HUES48 (cell line): ENCODE measurements at regions not wholly inside any gene's neighbourhood (a gene's known extent, or its start where the extent isn't known, plus 50 kb on each side); places are given as distances from the start of the nearest gene placed in this dataset.

Experiments used
- H3K27ac ChIP-seq: one replicate; pipeline ENCODE4 v1.7.0; 2013; ENCODE audit warnings: low read depth, low read length, inconsistent platforms
- H3K27me3 ChIP-seq: 2 replicates; pipeline ENCODE4 v1.6.1; 2013; ENCODE audit warnings: mild to moderate bottlenecking, low read length; ENCODE audit not compliant: control insufficient read depth, insufficient read depth
- H3K36me3 ChIP-seq: 2 replicates; pipeline ENCODE4 v1.6.1; 2013; ENCODE audit warnings: low read length; ENCODE audit not compliant: control insufficient read depth, insufficient read depth
- H3K4me1 ChIP-seq: 2 replicates; pipeline ENCODE4 v1.6.1; 2013; ENCODE audit warnings: mild to moderate bottlenecking, low read length; ENCODE audit not compliant: control insufficient read depth, insufficient read depth
- H3K4me3 ChIP-seq: 2 replicates; pipeline ENCODE4 v1.5.1; 2013; ENCODE audit warnings: mild to moderate bottlenecking, low read depth, low read length
- H3K9ac ChIP-seq: 2 replicates; pipeline ENCODE4 v1.6.1; 2013; ENCODE audit warnings: mild to moderate bottlenecking, low read depth, low read length, moderate library complexity
- H3K9me3 ChIP-seq: 2 replicates; pipeline ENCODE4 v1.6.1; 2013; ENCODE audit warnings: low read length; ENCODE audit not compliant: control insufficient read depth, insufficient read depth

- peaks cover 25% of the 10 kb centered on the region for H3K4me1 ChIP-seq
- peaks cover 41% of the 10 kb centered on the region for H3K27me3 ChIP-seq
- H3K36me3 ChIP-seq, result no peaks in the 10 kb centered on the region
- H3K9me3 ChIP-seq, result 0 out of 2 replicates have a peak, but pooled peaks cover 2% of the 10 kb centered on the region
- H3K9ac ChIP-seq, result no peak overlapping the region
- peak overlapping the region; percentile 34; the same call in 1 of the 2 replicates for H3K4me3 ChIP-seq
- H3K27ac ChIP-seq, result peak overlapping the region; percentile 36
Observed at GRCh38 chr20:1722513-1723050, 65.0 kb upstream of the SIRPG start.

- Histone ChIP-seq H3K27ac (peak overlapping the region; percentile 63), H3K27me3 (peaks cover 41% of the 10 kb centered on the region), H3K36me3 (no peaks in the 10 kb centered on the region), H3K4me3 (no peak overlapping the region), H3K9me3 (0 out of 2 replicates have a peak, but pooled peaks cover 2% of the 10 kb centered on the region), H3K9ac (no peak overlapping the region), H3K4me1 (peaks cover 25% of the 10 kb centered on the region)
Observed at GRCh38 chr20:1721687-1722512, 64.3 kb upstream of the SIRPG start.

GRCh38 chr20:1720845-1721475 lies 63.4 kb upstream of the SIRPG start:
- Histone ChIP-seq H3K27ac (no peak overlapping the region), H3K4me1 (peaks cover 25% of the 10 kb centered on the region), H3K4me3 (no peak overlapping the region), H3K9ac (no peak overlapping the region), H3K27me3 (peaks cover 41% of the 10 kb centered on the region), H3K36me3 (no peaks in the 10 kb centered on the region), H3K9me3 (0 out of 2 replicates have a peak, but pooled peaks cover 2% of the 10 kb centered on the region)

GRCh38 chr20:1720226-1720625 lies 62.6 kb upstream of the SIRPG start:
- H3K9ac ChIP-seq, result no peak overlapping the region
- peaks cover 25% of the 10 kb centered on the region for H3K4me1 ChIP-seq
- no peak overlapping the region for H3K4me3 ChIP-seq
- no peak overlapping the region for H3K27ac ChIP-seq
- no peaks in the 10 kb centered on the region for H3K36me3 ChIP-seq
- H3K27me3 ChIP-seq, result peaks cover 41% of the 10 kb centered on the region
- H3K9me3 ChIP-seq, result 0 out of 2 replicates have a peak, but pooled peaks cover 2% of the 10 kb centered on the region

GRCh38 chr20:1718604-1719384 lies 61.2 kb upstream of the SIRPG start:
- H3K27me3 ChIP-seq, result peaks cover 41% of the 10 kb centered on the region
- no peak overlapping the region for H3K4me3 ChIP-seq
- no peak overlapping the region for H3K27ac ChIP-seq
- H3K4me1 ChIP-seq, result peaks cover 25% of the 10 kb centered on the region
- no peak overlapping the region for H3K9ac ChIP-seq
- H3K9me3 ChIP-seq, result no peaks in the 10 kb centered on the region
- H3K36me3 ChIP-seq, result no peaks in the 10 kb centered on the region

- H3K27me3 ChIP-seq, result peaks cover under 1% of the 10 kb centered on the region; the same call in 1 of the 2 replicates
- no peak overlapping the region for H3K4me3 ChIP-seq
- no peak overlapping the region for H3K9ac ChIP-seq
- H3K27ac ChIP-seq, result no peak overlapping the region
- no peaks in the 10 kb centered on the region for H3K4me1 ChIP-seq
- no peaks in the 10 kb centered on the region for H3K9me3 ChIP-seq
- H3K36me3 ChIP-seq, result no peaks in the 10 kb centered on the region
Observed at GRCh38 chr20:1712634-1713624, 55.4 kb upstream of the SIRPG start.

GRCh38 chr20:1711826-1712601 lies 54.4 kb upstream of the SIRPG start:
- Histone ChIP-seq H3K27me3 (no peaks in the 10 kb centered on the region), H3K27ac (no peak overlapping the region), H3K4me1 (no peaks in the 10 kb centered on the region), H3K4me3 (no peak overlapping the region), H3K36me3 (no peaks in the 10 kb centered on the region), H3K9ac (no peak overlapping the region), H3K9me3 (no peaks in the 10 kb centered on the region)

GRCh38 chr20:1711266-1711665 lies 53.7 kb upstream of the SIRPG start:
- Histone ChIP-seq H3K27ac (no peak overlapping the region), H3K27me3 (no peaks in the 10 kb centered on the region), H3K9me3 (no peaks in the 10 kb centered on the region), H3K4me1 (no peaks in the 10 kb centered on the region), H3K9ac (no peak overlapping the region), H3K4me3 (no peak overlapping the region), H3K36me3 (no peaks in the 10 kb centered on the region)

GRCh38 chr20:1710484-1710883 lies 52.9 kb upstream of the SIRPG start:
- Histone ChIP-seq H3K9me3 (no peaks in the 10 kb centered on the region), H3K27me3 (no peaks in the 10 kb centered on the region), H3K27ac (no peak overlapping the region), H3K9ac (no peak overlapping the region), H3K36me3 (no peaks in the 10 kb centered on the region), H3K4me3 (no peak overlapping the region), H3K4me1 (no peaks in the 10 kb centered on the region)
